PC-3 (cell line): ENCODE measurements at regions not wholly inside any gene's neighbourhood (a gene's known extent, or its start where the extent isn't known, plus 50 kb on each side); places are given as distances from the start of the nearest gene placed in this dataset.

Experiments used
- ATAC-seq: fragments of 200-7000 bp; cut with Tn5 transposase; 2 replicates; pipeline ENCODE4 v1.9.1; 2020; ENCODE audit warnings: mild to moderate bottlenecking, moderate library complexity
- BruUV-seq: library from RNA; stranded (reverse); fragments of 400-500 nt; replicated peaks from 2 replicates; lab custom pipeline; 2021; lab: Mats Ljungman, UMichigan
- CTCF ChIA-PET: fragments of 300-600 bp; sonication (Branson Sonifier 250); formaldehyde crosslinking; loops from one replicate; lab custom pipeline; 2022; ENCODE audit warnings: antibody characterized with exemption; lab: Charles Lee
- POLR2A ChIA-PET: fragments of 300-600 bp; sonication (Branson Sonifier 250); formaldehyde crosslinking; loops from one replicate; lab custom pipeline; 2022; ENCODE audit warnings: antibody characterized with exemption; ENCODE audit not compliant: unreplicated experiment; lab: Charles Lee
- DNase-seq: peaks from one replicate; pipeline ENCODE4 v3.0.0-alpha.2; 2015
- H2AFZ ChIP-seq: fragments of 300-600 bp; sonication (generic); 2 replicates; pipeline ENCODE4 v1.6.0; 2016; ENCODE audit warnings: antibody characterized with exemption, low read length
- H3F3A ChIP-seq: fragments of 300-600 bp; sonication (generic); one replicate; pipeline ENCODE4 v1.6.0; 2017; ENCODE audit warnings: antibody characterized with exemption, low read length, control low read depth, mild to moderate bottlenecking; ENCODE audit not compliant: unreplicated experiment
- H3K27ac ChIP-seq: fragments of 300-600 bp; sonication (generic); 2 replicates; pipeline ENCODE4 v1.5.1; 2016; ENCODE audit warnings: mild to moderate bottlenecking, low read length
- H3K27me3 ChIP-seq: fragments of 300-600 bp; sonication (generic); 2 replicates; pipeline ENCODE4 v1.6.1; 2016; ENCODE audit warnings: low read length, mixed read lengths
- H3K36me3 ChIP-seq: fragments of 300-600 bp; sonication (generic); 2 replicates; pipeline ENCODE4 v1.6.1; 2016; ENCODE audit warnings: low read depth, mixed run types, low read length, mixed read lengths
- H3K4me1 ChIP-seq: fragments of 300-600 bp; sonication (generic); 2 replicates; pipeline ENCODE4 v1.5.1; 2016; ENCODE audit warnings: low read length; ENCODE audit not compliant: insufficient read depth
- H3K4me2 ChIP-seq: fragments of 300-600 bp; sonication (generic); 2 replicates; pipeline ENCODE4 v1.6.0; 2016; ENCODE audit warnings: low read length
- H3K4me3 ChIP-seq: fragments of 300-600 bp; sonication (generic); 2 replicates; pipeline ENCODE4 v1.5.1; 2016; ENCODE audit warnings: mild to moderate bottlenecking, low read length, mixed read lengths
- H3K79me2 ChIP-seq: fragments of 300-600 bp; sonication (generic); 2 replicates; pipeline ENCODE4 v1.6.1; 2017; ENCODE audit warnings: low read length, mixed read lengths
- H3K9ac ChIP-seq: fragments of 300-600 bp; sonication (generic); 2 replicates; pipeline ENCODE4 v1.6.0; 2016; ENCODE audit warnings: mild to moderate bottlenecking, low read length
- H3K9me2 ChIP-seq: fragments of 300-600 bp; sonication (generic); replicated peaks from 2 replicates; pipeline ENCODE4 v1.6.1; 2016; ENCODE audit warnings: mixed run types, low read length, mixed read lengths
- H3K9me3 ChIP-seq: fragments of 300-600 bp; sonication (generic); 2 replicates; pipeline ENCODE4 v1.6.1; 2016; ENCODE audit warnings: low read length, mixed read lengths
- H4K20me1 ChIP-seq: fragments of 300-600 bp; sonication (generic); 2 replicates; pipeline ENCODE4 v1.6.1; 2016; ENCODE audit warnings: low read length, mixed read lengths
- CTCF ChIP-seq: fragments of 300-600 bp; sonication (generic); conservative IDR thresholded peaks from 2 replicates; pipeline ENCODE4 v1.5.1; 2017; ENCODE audit warnings: antibody characterized with exemption, low read depth, mild to moderate bottlenecking, low read length
- EZH2 ChIP-seq: fragments of 300-600 bp; sonication (generic); IDR thresholded peaks from one replicate; pipeline ENCODE4 v1.6.1; 2017; ENCODE audit warnings: antibody characterized with exemption, mild to moderate bottlenecking, low read length; ENCODE audit not compliant: unreplicated experiment
- EZH2phosphoT487 ChIP-seq: fragments of 300-600 bp; sonication (generic); IDR thresholded peaks from 2 replicates; pipeline ENCODE4 v1.6.1; 2018; ENCODE audit warnings: mild to moderate bottlenecking, antibody characterized with exemption, low read length, borderline replicate concordance
- intact Hi-C: fragments of 100-400 bp; cut with micrococcal nuclease; formaldehyde crosslinking; loops from 2 replicates; pipeline ENCODE4 v1.9.0; 2023

- Histone ChIP-seq H3K9ac (no peak overlapping the region), H3K79me2 (no peaks in the 10 kb centered on the region), H3K9me3 (no peaks in the 10 kb centered on the region), H3K4me2 (no peak overlapping the region), H3K27ac (no peak overlapping the region), H3K27me3 (no peaks in the 10 kb centered on the region), H3K4me1 (peaks cover 24% of the 10 kb centered on the region), H3K36me3 (no peaks in the 10 kb centered on the region), H3K9me2 (no peaks in the 10 kb centered on the region), H3F3A (no peaks in the 10 kb centered on the region), H4K20me1 (no peaks in the 10 kb centered on the region), H3K4me3 (no peak overlapping the region), H2AFZ (no peak overlapping the region)
- intact Hi-C loops: no loop called here
- TF ChIP-seq EZH2: no peak
- TF ChIP-seq CTCF: no peak
- ATAC-seq: no peak
- DNase-seq: no peak
- CTCF ChIA-PET: no interaction called here
- POLR2A ChIA-PET: no interaction called here
- no TSS peak for BruUV-seq
Observed at GRCh38 chr17:6244796-6245195, 174.6 kb downstream of the WSCD1 start.

GRCh38 chr17:6244253-6244652 is 174.1 kb downstream of the WSCD1 start:
- CTCF ChIA-PET: no interaction called here
- no peak for DNase-seq
- no peak for ATAC-seq
- Histone ChIP-seq H3K4me2 (no peak overlapping the region), H3F3A (no peaks in the 10 kb centered on the region), H3K79me2 (no peaks in the 10 kb centered on the region), H2AFZ (no peak overlapping the region), H3K9me2 (no peaks in the 10 kb centered on the region), H3K27ac (no peak overlapping the region), H3K36me3 (no peaks in the 10 kb centered on the region), H3K27me3 (no peaks in the 10 kb centered on the region), H4K20me1 (no peaks in the 10 kb centered on the region), H3K9ac (no peak overlapping the region), H3K4me3 (no peak overlapping the region), H3K4me1 (peaks cover 29% of the 10 kb centered on the region), H3K9me3 (no peaks in the 10 kb centered on the region)
- no peak for TF ChIP-seq EZH2phosphoT487
- no peak for TF ChIP-seq EZH2
- no peak for TF ChIP-seq CTCF
- intact Hi-C loops: no loop called here
- BruUV-seq: no TSS peak
- POLR2A ChIA-PET: no interaction called here

- POLR2A ChIA-PET: no interaction called here
- peaks cover 39% of the 10 kb centered on the region for H3K4me1 ChIP-seq
- no peak overlapping the region for H3K9ac ChIP-seq
- no peak overlapping the region for H3K4me2 ChIP-seq
- H4K20me1 ChIP-seq: no peaks in the 10 kb centered on the region
- H3K4me3 ChIP-seq: no peak overlapping the region
- CTCF ChIA-PET: no interaction called here
- no peak overlapping the region for H3K27ac ChIP-seq
- no peaks in the 10 kb centered on the region for H3F3A ChIP-seq
- H2AFZ ChIP-seq: no peak overlapping the region
- H3K79me2 ChIP-seq: no peaks in the 10 kb centered on the region
- no peaks in the 10 kb centered on the region for H3K9me3 ChIP-seq
- TF ChIP-seq EZH2phosphoT487 (no peak), EZH2 (no peak), CTCF (no peak)
- no peaks in the 10 kb centered on the region for H3K27me3 ChIP-seq
- DNase-seq: no peak
- intact Hi-C loops: no loop called here
- ATAC-seq: no peak
- no peaks in the 10 kb centered on the region for H3K9me2 ChIP-seq
- BruUV-seq: no TSS peak
- H3K36me3 ChIP-seq: no peaks in the 10 kb centered on the region
Observed at GRCh38 chr17:6243186-6243585, 173.0 kb downstream of the WSCD1 start.
